GM21576 (cell line): ENCODE measurements at regions not wholly inside any gene's neighbourhood (a gene's known extent, or its start where the extent isn't known, plus 50 kb on each side); places are given as distances from the start of the nearest gene placed in this dataset.

ENCODE experiments used
- ATAC-seq: cut with Tn5 transposase; IDR thresholded peaks from one replicate; pipeline ENCODE4 v1.9.1; 2021; ENCODE audit warnings: mild to moderate bottlenecking, moderate library complexity; ENCODE audit not compliant: unreplicated experiment

GRCh38 chr11:32265911-32266310 is 169.4 kb downstream of the WT1 start:
- no peak for ATAC-seq

- no peak for ATAC-seq
Measured at GRCh38 chr11:32266601-32267000, 168.7 kb downstream of the WT1 start.

DNA sequence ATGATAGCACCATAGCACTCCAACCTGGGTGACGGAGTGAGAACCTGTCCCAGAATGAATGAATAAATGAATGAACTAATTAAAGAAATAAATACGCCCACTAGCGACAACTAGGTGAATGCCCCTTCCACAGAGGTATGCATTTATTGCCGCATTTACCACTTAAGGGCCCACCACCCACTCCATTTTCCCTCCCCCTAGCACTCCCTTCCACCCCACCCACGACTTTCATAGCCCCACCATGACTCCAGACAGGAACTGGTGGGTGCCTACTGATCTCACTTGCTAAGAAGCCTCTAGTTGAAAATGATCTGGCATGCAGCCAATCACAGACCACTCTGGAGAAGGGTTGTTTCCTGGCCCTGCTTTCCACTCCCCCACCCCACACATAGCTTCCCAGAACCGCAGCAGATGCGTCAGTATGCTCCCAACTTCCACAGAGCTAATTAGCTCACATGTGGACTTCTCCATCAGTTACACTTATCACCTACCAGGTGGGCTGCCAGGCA is 167.6 kb downstream of the WT1 start:
- no peak for ATAC-seq

- ATAC-seq: no peak
Measured at GRCh38 chr11:32273931-32274330, 161.4 kb downstream of the WT1 start.

GRCh38 chr11:32279672-32280071 is 155.7 kb downstream of the WT1 start:
- no peak for ATAC-seq

GRCh38 chr11:32280339-32280738 is 155.0 kb downstream of the WT1 start:
- no peak for ATAC-seq

DNA sequence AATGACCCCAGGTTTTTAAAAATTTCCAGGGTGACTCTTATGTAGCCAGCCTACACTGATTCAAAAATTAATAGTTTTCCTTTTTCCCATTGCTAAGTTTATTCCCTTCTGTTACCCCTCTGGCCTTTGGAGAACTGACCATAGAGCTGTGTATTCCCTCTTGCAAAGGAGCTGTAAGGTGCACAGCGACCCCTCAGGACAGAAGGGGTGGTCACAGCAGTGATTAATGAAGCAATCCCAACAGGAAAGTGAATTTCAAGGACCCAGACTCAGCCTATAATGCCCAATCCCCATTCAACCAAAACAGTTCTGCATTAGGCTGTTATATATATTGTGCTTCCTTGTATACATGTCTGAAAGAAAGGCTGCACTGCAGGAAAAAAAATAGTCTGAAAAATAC is 147.1 kb downstream of the WT1 start:
- no peak for ATAC-seq

GRCh38 chr11:32289701-32290100 is 145.6 kb downstream of the WT1 start:
- no peak for ATAC-seq

DNA sequence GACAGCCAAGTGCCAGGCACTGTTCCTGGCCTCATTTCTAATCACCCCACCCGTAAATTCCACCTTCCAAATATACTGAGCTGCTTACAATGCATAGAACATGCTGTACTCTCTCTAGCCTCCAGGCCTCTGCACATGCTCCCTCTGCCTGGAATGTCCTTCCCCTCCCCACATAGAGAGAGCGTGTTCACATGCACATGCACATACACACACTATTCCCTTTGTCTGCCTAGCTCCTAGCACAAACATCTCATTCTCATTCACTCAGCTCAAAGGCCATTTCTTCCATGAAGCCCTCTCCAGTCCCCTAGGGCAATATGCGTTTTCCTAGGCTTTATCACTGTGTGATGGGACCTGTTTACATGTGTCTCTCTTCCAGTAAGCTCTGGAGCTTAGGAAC is 144.6 kb downstream of the WT1 start:
- no peak for ATAC-seq

DNA sequence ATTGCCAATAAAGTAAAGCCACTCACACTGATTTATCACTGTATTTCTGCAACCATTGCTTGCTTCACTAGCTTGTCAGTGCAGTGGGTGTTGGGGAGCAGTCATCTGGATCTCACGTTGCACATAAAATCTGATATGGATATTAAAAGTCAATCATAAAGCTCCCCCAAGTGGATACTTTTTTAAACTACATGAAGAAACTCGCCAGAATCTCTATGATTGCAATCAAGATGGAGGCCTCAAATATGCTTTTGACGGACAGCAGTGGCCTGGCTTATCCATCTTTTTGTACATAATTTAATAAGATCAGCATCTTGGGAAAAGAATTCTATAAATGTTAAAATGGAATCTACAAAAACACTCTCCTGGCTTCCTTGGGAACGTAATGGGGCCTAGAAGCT is 137.7 kb downstream of the WT1 start:
- ATAC-seq: no peak

- ATAC-seq: no peak
Measured at GRCh38 chr11:32302826-32303225, 132.5 kb downstream of the WT1 start.

- no peak for ATAC-seq
Measured at GRCh38 chr11:32304521-32304920, 130.8 kb downstream of the WT1 start.

DNA sequence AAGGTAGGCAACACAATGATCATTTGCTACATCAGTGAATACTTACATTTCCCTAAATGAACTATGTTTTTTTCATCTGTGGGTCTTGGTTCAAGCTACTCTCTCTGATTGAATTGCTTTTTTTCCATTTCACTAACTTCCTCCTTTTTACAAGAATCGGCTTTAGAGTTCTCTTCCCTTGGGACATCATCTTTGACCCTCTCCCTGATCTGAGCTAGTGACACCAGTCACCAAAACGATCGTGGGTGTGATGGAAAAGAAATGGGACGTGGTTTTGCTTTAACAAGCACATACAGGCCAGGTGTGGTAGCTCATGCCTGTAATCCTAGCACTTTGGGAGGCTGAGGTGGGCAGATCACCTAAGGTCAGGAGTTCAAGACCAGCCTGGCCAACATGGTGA is 129.9 kb downstream of the WT1 start:
- no peak for ATAC-seq

GRCh38 chr11:32307471-32307870 is 127.9 kb downstream of the WT1 start:
- no peak for ATAC-seq

DNA sequence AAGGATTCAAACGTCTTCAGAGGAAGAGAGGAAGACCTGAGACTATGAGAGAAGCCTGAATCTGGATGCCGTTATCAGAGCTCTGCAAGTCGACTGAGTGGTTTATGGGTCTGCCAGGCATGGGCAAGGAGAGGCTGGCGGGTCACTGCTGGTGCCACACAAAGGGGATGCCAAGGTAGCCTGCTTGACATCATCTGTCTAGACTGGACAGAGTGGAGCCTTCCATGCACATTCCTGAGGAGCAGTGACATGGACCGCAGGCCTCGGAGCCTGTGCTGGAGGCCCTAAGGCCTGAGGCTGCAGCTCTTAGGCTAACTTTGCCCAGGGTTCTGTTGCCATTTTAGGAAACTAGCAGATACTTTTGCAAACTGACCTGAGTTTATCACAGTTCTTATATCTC is 127.4 kb downstream of the WT1 start:
- ATAC-seq: no peak

DNA sequence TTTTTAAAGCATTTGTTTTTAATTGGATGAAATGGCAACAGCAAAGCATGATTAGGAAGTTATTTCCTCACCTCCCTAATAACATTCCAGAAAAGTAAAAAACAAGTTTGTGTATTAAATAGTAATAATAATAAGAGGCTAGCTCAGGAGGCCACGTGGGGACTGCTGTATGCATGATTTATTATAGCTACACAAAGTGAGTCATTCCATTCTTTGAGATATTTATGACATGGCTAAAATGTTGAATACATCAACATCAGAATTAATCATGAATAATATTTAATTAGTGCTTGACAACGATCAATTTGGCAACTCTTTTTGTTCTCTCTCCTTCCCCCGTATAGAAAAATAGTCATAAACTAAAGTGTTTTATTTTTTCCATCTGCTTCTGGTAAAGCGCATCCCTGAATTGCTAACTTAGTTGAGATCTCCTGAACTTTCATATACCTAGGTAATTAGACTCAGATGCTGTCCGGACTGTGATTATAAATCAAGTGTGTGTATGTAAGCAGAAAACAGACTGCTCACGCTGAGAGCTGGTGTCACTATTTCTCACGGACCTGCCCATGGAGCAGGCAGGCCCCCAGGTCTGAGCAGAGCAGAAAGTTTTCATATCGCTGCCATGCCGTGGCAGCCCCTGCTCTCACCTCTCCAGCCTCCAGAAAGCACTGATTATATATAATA is 125.7 kb downstream of the WT1 start:
- ATAC-seq: no peak

GRCh38 chr11:32310214-32310601 is 125.1 kb downstream of the WT1 start:
- no peak for ATAC-seq

GRCh38 chr11:32311346-32312065 is 123.8 kb downstream of the WT1 start:
- ATAC-seq: no peak

GRCh38 chr11:32312206-32312817 is 123.0 kb downstream of the WT1 start:
- ATAC-seq: no peak

GRCh38 chr11:32312865-32313403 is 122.4 kb downstream of the WT1 start:
- ATAC-seq: no peak

DNA sequence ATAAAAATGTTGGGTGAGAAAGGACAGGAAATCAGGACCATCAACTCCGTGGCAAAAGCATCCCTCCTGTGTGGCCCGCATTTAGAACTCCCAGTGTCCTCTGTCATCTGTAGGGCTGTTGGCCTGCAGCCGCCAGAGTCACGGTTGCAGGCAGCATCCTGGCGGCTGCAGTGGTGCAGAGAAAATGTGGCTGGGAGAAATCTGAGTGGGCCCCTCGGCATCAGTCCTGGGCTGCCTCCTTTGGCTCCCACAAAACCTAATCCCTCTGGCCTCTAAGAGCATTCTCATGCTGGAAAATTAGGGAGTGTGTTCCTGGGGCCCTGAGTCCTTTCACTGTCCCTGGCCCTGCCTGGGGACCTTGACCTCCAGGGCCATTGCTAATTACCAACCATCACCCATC is 121.9 kb downstream of the WT1 start:
- ATAC-seq: no peak

DNA sequence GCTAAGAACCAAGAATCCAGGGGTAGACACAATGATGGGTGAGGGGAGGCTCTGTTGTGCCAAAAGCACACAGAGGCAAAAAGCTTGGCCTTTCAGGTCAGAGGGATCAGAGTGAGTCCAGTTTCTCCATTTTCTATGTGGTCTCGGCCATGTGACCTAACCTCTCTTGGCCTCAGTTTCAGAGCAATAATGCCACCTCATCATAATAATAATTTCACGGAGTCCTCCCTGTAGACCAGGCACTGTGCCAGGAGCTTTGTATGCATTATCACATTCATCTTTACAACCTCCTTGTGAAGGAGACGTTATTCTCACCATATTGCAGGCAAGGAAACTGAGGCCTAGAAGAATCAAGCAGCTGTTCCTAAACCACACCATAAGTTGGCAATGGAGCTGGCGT is 120.2 kb downstream of the WT1 start:
- no peak for ATAC-seq
